ENCODE measurements at regions not wholly inside any gene's neighbourhood (a gene's known extent, or its start where the extent isn't known, plus 50 kb on each side); places are given as distances from the start of the nearest gene placed in this dataset.

- DNase-seq (no peak), ATAC-seq (no peak)
- Histone ChIP-seq H3K4me3 (no peak overlapping the region), H3K36me3 (no peaks in the 10 kb centered on the region), H3K27ac (no peak overlapping the region), H3K9me3 (no peaks in the 10 kb centered on the region), H3K4me1 (no peaks in the 10 kb centered on the region), H3K27me3 (peaks cover 0 to 2% (median 0%) of the 10 kb centered on the region in 3 donors)
- intact Hi-C loops (cut with DNase I; ENCODE audit: low total_unique reads) (no loop called here), in situ Hi-C loops (cut with MboI; ENCODE audit: low sequenced_read_pairs in 4 of 4) (no loop called here)
- TF ChIP-seq POLR2A (IDR thresholded peaks at IDR 0.05) (no peak), CTCF (IDR thresholded peaks at IDR 0.05 in 4 of 5, conservative IDR thresholded peaks at IDR 0.05 in 1 of 5) (no peak)
Measured at GRCh38 chr2:129459200-129459876, 520.1 kb upstream of the RAB6C start.

DNA sequence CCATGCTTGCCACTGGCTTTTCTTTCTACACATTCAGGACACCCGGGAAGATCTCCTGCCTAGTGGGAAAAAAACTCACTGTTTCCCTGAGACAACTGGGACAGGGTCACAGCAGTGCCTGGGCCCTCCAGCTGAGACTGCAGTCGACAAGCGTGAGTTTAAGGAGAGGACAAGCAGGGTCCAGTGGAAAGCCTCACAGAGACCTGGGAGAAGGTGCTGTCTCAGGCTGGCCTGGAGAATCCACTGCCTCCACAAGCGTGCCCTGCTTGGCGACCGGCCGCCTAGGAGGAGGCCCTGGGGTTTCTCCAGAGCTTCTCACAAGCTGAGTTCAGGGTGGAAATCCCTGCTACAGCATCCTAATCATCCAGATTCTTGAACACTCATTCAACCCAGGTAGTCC lies 519.6 kb upstream of the RAB6C start:
- Histone ChIP-seq H3K4me1 (no peaks in the 10 kb centered on the region), H3K36me3 (no peaks in the 10 kb centered on the region), H3K27ac (no peak overlapping the region), H3K4me3 (no peak overlapping the region), H3K9me3 (no peaks in the 10 kb centered on the region), H3K27me3 (peaks cover 0 to 2% (median 0%) of the 10 kb centered on the region in 3 donors)
- no peak for DNase-seq
- intact Hi-C loops (cut with DNase I; ENCODE audit: low total_unique reads) (no loop called here), in situ Hi-C loops (cut with MboI; ENCODE audit: low sequenced_read_pairs in 4 of 4) (no loop called here)
- TF ChIP-seq POLR2A (IDR thresholded peaks at IDR 0.05): no peak
- no peak for TF ChIP-seq CTCF (IDR thresholded peaks at IDR 0.05 in 4 of 5, conservative IDR thresholded peaks at IDR 0.05 in 1 of 5)
- ATAC-seq: no peak

- TF ChIP-seq POLR2A (IDR thresholded peaks at IDR 0.05): no peak
- TF ChIP-seq CTCF (IDR thresholded peaks at IDR 0.05 in 4 of 5, conservative IDR thresholded peaks at IDR 0.05 in 1 of 5): no peak
- in situ Hi-C loops (cut with MboI; ENCODE audit: low sequenced_read_pairs in 4 of 4): no loop called here
Measured at GRCh38 chr2:129460299-129461198, 518.9 kb upstream of the RAB6C start.

DNA sequence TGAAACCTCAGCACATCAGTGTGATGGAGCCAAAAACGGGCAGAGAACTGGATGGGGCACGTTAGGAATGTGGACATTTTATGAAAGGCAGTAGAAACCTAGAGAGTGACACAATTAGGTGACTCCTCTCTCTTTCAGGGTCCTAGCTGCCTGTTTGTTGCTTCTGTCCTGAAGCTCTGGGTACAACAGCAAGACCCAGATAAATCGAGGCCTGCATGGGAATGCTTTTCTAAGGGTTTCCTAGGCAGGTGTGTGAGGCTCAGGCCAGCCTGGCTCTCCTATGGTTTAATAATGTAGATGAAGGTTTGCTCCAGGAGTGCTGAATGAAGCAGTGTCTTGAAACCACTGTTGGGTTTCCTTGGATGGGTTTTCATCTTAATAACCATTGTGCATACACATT lies 517.1 kb upstream of the RAB6C start:
- peaks cover 0 to 2% (median 0%) of the 10 kb centered on the region in 3 donors for H3K27me3 ChIP-seq
- in situ Hi-C loops (cut with MboI; ENCODE audit: low sequenced_read_pairs in 4 of 4) (no loop called here), intact Hi-C loops (cut with DNase I; ENCODE audit: low total_unique reads) (no loop called here)
- no peaks in the 10 kb centered on the region for H3K9me3 ChIP-seq
- no peak overlapping the region for H3K4me3 ChIP-seq
- no peak overlapping the region for H3K27ac ChIP-seq
- H3K4me1 ChIP-seq: no peaks in the 10 kb centered on the region
- no peak for ATAC-seq
- TF ChIP-seq POLR2A (IDR thresholded peaks at IDR 0.05) (no peak), CTCF (IDR thresholded peaks at IDR 0.05 in 4 of 5, conservative IDR thresholded peaks at IDR 0.05 in 1 of 5) (no peak)
- H3K36me3 ChIP-seq: no peaks in the 10 kb centered on the region
- no peak for DNase-seq

More at GRCh38 chr2:129460299-129461198, 518.9 kb upstream of the RAB6C start:
- intact Hi-C loops (cut with DNase I; ENCODE audit: low total_unique reads): no loop called here
- no peak overlapping the region for H3K27ac ChIP-seq
- no peaks in the 10 kb centered on the region for H3K4me1 ChIP-seq
- H3K9me3 ChIP-seq: no peaks in the 10 kb centered on the region
- ATAC-seq (no peak), DNase-seq (no peak)
- H3K36me3 ChIP-seq: no peaks in the 10 kb centered on the region
- H3K27me3 ChIP-seq: peaks cover 0 to 2% (median 0%) of the 10 kb centered on the region in 3 donors
- no peak overlapping the region for H3K4me3 ChIP-seq
